ENCODE measurements at regions not wholly inside any gene's neighbourhood (a gene's known extent, or its start where the extent isn't known, plus 50 kb on each side); places are given as distances from the start of the nearest gene placed in this dataset.

GRCh38 chr6:3640868-3641267, 110.6 kb downstream of the PXDC1 start:
- DNase-seq, result no peak

- no peak for DNase-seq
Observed at GRCh38 chr6:3638662-3639061, 112.9 kb downstream of the PXDC1 start.

- no peak for DNase-seq
Observed at GRCh38 chr6:3636060-3636459, 115.5 kb downstream of the PXDC1 start.

GRCh38 chr6:3635482-3635881, 116.0 kb downstream of the PXDC1 start:
- no peak for DNase-seq

- DNase-seq, result no peak
Observed at GRCh38 chr6:3634280-3634816, 117.2 kb downstream of the PXDC1 start.

- DNase-seq, result no peak
Observed at GRCh38 chr6:3633711-3634110, 117.8 kb downstream of the PXDC1 start.

GRCh38 chr6:3631877-3632276, 119.6 kb downstream of the PXDC1 start:
- DNase-seq, result no peak

GRCh38 chr6:3631186-3631585, 120.3 kb downstream of the PXDC1 start:
- no peak for DNase-seq

GRCh38 chr6:3630258-3630835, 121.2 kb downstream of the PXDC1 start:
- DNase-seq, result no peak

GRCh38 chr6:3627956-3628835, 123.3 kb downstream of the PXDC1 start:
- DNase-seq, result peak; percentile 16 to 65

- no peak for DNase-seq
Observed at GRCh38 chr6:3627501-3627900, 124.0 kb downstream of the PXDC1 start.

- no peak for DNase-seq
Observed at GRCh38 chr6:3625980-3626563, 125.4 kb downstream of the PXDC1 start.

- no peak for DNase-seq
Observed at GRCh38 chr6:3625149-3625979, 126.1 kb downstream of the PXDC1 start.

GRCh38 chr6:3624250-3625136, 127.0 kb downstream of the PXDC1 start:
- DNase-seq, result no peak

- no peak for DNase-seq
Observed at GRCh38 chr6:3623451-3624249, 127.9 kb downstream of the PXDC1 start.

- no peak for DNase-seq
Observed at GRCh38 chr6:3621411-3621810, 130.1 kb downstream of the PXDC1 start.

- no peak for DNase-seq
Observed at GRCh38 chr6:3620937-3621336, 130.6 kb downstream of the PXDC1 start.

- no peak for DNase-seq
Observed at GRCh38 chr6:3620389-3620788, 131.1 kb downstream of the PXDC1 start.

GRCh38 chr6:3619800-3620199, 131.7 kb downstream of the PXDC1 start:
- no peak for DNase-seq

- DNase-seq, result no peak
Observed at GRCh38 chr6:3619201-3619600, 132.3 kb downstream of the PXDC1 start.

GRCh38 chr6:3618642-3619041, 132.9 kb downstream of the PXDC1 start:
- DNase-seq, result no peak
